Muscle of leg (tissue), 3 donors: ENCODE measurements at regions not wholly inside any gene's neighbourhood (a gene's known extent, or its start where the extent isn't known, plus 50 kb on each side); places are given as distances from the start of the nearest gene placed in this dataset.

Experiments
- DNase-seq: peaks from one replicate; pipeline ENCODE4 v3.0.0; 2013
- H3K27ac ChIP-seq: one replicate; pipeline ENCODE4 v1.5.1; 2013; ENCODE audit warnings: mild to moderate bottlenecking, low read length, control low read depth
- H3K27me3 ChIP-seq: one replicate; pipeline ENCODE4 v1.6.1; 2013; ENCODE audit warnings: low read length; ENCODE audit not compliant: control insufficient read depth, insufficient read depth
- H3K36me3 ChIP-seq: one replicate; pipeline ENCODE4 v1.6.1; 2013; ENCODE audit warnings: low read length; ENCODE audit not compliant: control insufficient read depth, insufficient read depth
- H3K4me1 ChIP-seq: one replicate; pipeline ENCODE4 v1.6.1; 2013; ENCODE audit warnings: low read length; ENCODE audit not compliant: control insufficient read depth, insufficient read depth
- H3K4me3 ChIP-seq: one replicate; pipeline ENCODE4 v1.5.1; 2013; ENCODE audit warnings: low read length, control low read depth
- H3K9me3 ChIP-seq: replicated peaks from 2 replicates; pipeline ENCODE4 v1.6.1; 2013; ENCODE audit warnings: low read depth, low read length; ENCODE audit not compliant: control insufficient read depth
- WGBS: methylation state at CpG from one replicate; pipeline ENCODE4 v1.1.5; 2013; ENCODE audit warnings: missing lambda C conversion rate; ENCODE audit not compliant: insufficient coverage; 5-methylcytosine and 5-hydroxymethylcytosine counted together

DNA sequence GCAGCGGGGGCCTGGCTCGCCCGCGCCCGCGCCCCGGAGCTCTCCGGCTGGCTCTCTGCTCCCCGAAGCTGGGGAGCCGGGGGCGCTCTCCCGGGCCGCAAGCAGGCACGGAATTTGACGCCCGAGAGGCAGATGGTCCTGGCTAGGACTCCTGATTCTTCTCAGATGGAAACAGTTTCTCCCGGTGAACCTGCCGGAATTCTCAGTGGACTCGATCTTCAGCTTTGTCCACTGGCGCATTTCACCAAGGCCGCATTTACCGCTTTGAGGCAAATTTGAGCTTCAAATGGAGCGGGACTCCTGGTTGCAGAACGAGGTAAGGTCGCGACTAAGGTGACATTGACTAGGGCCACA lies 305.7 kb upstream of the KCNN2 start:
- peak overlapping the region; percentile 44 for H3K27ac ChIP-seq
- no peaks in the 10 kb centered on the region for H3K36me3 ChIP-seq
- peaks cover 27% of the 10 kb centered on the region for H3K4me1 ChIP-seq
- WGBS, result 4% methylated on average over 22 of the region's 26 CpGs
- DNase-seq, result peak; percentile 13
- no peaks in the 10 kb centered on the region for H3K9me3 ChIP-seq
- peak overlapping the region; percentile 48 for H3K4me3 ChIP-seq
- peaks cover 17% of the 10 kb centered on the region for H3K27me3 ChIP-seq

DNA sequence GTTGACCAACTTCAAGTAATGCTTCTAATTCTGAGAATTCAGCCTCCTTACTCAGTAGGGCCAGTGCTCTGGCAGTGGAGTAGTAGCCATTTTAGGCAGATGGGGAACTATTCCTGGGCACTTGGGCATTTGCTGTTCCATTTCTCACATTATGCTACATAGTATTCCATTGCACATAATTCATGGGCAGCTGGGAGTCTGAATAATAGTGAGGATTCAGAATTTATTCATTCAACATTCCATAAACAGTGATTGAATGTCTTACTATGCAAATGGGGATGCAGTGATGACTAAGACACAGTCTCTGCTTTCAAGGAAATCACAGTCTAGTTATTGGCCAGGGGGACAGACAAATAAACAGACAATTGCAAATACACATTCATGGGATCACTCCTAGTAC lies 301.0 kb upstream of the KCNN2 start:
- no peaks in the 10 kb centered on the region for H3K9me3 ChIP-seq
- peaks cover 10% of the 10 kb centered on the region for H3K27me3 ChIP-seq
- H3K4me3 ChIP-seq, result no peak overlapping the region
- peaks cover 13% of the 10 kb centered on the region for H3K4me1 ChIP-seq
- H3K27ac ChIP-seq, result no peak overlapping the region
- no peak for DNase-seq
- H3K36me3 ChIP-seq, result no peaks in the 10 kb centered on the region

DNA sequence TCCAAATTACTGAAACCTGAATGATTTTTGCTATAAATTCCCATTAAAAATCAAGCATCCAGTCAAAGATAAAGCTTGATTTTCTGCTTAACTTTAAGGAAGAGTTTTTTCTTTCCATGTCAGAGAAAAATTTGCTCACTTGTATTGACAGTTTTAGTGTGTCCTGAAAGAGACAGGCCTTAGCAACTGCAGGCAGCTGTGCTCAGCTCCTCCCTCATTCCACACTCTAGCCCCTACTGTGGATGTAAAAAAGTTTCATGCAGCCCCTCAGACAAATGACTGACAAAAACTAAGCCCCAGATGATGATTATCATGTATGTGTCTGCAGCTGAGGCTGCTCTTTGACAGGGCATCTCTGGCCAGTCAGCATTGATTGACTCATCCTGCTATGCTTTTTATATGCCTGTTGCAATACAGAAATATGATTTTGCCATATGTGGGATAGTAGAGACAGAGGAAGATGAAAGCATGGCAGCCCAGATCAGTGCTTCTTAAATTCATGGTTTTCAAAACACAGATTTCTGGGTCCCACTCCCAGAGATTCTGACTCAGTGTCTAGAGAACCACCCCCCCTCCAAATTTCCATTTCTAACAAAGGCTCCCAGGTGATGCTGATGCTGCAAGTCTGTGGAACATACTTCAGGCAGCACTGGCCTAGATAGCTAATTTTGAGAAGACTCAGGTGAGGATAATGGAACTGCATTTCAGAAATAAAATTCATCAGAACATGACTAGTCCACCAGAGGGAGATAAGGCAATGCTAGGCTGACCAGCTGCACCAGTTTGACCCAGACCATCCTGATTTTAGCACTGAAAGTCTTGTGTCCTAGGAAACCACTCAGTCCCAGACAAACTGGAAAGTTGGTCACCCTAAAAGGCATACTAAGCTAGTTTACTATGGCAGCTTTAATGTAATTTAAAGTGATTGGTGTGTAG lies 298.7 kb upstream of the KCNN2 start:
- H3K4me1 ChIP-seq, result peaks cover 6% of the 10 kb centered on the region
- peak; percentile 10 for DNase-seq
- no peaks in the 10 kb centered on the region for H3K27me3 ChIP-seq
- no peak overlapping the region for H3K4me3 ChIP-seq
- no peak overlapping the region for H3K27ac ChIP-seq
- no peaks in the 10 kb centered on the region for H3K9me3 ChIP-seq
- no peaks in the 10 kb centered on the region for H3K36me3 ChIP-seq

DNA sequence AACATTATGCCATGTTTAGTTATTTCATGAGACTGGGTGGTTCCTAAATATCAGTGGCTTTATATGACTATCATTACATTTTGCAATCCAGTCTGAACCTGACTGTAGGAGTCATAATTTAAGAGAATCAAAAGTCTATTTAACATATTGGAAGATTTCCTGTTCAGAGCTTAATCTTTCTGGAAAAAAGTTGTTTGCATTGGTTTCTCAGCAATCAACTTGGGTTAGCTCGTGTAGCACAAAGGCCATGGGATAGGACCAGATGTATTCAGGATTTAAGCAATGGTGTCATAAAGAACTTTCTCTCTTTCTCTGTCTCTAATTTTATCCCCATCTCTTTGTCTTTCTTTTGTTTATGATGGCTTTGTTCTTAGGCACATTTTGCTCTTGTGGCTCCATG lies 296.0 kb upstream of the KCNN2 start:
- no peak overlapping the region for H3K27ac ChIP-seq
- no peak for DNase-seq
- no CpG with 5 or more reads among the region's 1 CpG for WGBS
- no peaks in the 10 kb centered on the region for H3K36me3 ChIP-seq
- H3K9me3 ChIP-seq, result no peaks in the 10 kb centered on the region
- H3K4me1 ChIP-seq, result peaks cover 6% of the 10 kb centered on the region
- H3K27me3 ChIP-seq, result no peaks in the 10 kb centered on the region
- H3K4me3 ChIP-seq, result no peak overlapping the region

DNA sequence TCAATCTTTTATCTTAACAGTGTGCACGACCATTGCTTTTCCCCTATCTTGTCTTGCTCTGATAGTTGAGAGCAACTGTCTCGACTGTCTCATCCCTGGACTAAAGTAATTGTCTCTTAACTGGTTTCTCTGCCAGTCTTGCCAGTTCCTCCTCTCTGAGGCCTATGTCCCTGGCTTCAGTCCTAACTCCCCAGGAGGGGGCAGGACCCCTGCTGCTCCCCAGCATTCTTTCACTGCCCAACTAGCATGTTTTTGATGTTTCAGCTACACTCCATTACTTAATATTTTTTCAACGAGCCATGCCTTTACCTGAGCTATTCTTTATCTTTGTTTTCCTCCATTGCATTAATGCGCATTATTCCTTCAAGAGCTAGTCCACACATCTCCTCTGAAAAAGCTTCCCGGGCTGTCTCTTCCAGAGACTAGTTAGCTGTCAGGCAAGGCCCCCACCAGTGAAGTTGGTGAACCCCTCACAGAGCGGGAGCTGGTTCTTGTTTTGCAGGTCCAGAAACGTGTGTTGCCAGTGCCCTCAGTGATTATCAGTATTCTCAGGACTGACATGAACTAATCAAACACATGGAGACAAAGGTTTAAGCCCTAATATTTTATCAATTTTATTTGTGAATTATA lies 291.7 kb upstream of the KCNN2 start:
- Histone ChIP-seq H3K4me3 (no peak overlapping the region), H3K36me3 (no peaks in the 10 kb centered on the region), H3K9me3 (no peaks in the 10 kb centered on the region), H3K27ac (no peak overlapping the region), H3K4me1 (no peaks in the 10 kb centered on the region), H3K27me3 (no peaks in the 10 kb centered on the region)
- no peak for DNase-seq
- 82% methylated on average over 5 of the region's 7 CpGs for WGBS

DNA sequence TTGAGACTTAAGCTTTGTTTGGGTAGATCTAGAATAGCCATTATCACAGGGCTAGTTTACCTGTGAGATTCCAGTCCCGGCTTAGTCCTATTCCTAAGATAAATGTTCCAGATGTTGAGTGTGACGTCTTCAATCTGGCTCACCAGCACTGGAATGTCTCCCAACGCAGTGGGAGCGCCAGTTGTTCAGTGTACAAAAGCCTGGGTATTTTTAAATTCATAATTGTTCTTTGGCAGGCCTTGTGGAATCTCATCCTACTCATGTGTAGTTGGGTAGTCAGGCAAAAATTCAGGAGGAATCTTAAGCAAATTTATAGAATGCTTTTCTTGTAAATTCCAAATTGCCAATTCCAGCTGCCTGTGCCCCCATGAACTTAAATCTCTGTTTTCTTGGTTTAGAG lies 272.6 kb upstream of the KCNN2 start:
- no peak overlapping the region for H3K4me3 ChIP-seq
- no peaks in the 10 kb centered on the region for H3K27me3 ChIP-seq
- H3K4me1 ChIP-seq, result no peaks in the 10 kb centered on the region
- 51% methylated on average over 3 of the region's 4 CpGs for WGBS
- H3K27ac ChIP-seq, result no peak overlapping the region
- peaks cover 15% of the 10 kb centered on the region for H3K9me3 ChIP-seq
- peak; percentile 54 for DNase-seq
- no peaks in the 10 kb centered on the region for H3K36me3 ChIP-seq

DNA sequence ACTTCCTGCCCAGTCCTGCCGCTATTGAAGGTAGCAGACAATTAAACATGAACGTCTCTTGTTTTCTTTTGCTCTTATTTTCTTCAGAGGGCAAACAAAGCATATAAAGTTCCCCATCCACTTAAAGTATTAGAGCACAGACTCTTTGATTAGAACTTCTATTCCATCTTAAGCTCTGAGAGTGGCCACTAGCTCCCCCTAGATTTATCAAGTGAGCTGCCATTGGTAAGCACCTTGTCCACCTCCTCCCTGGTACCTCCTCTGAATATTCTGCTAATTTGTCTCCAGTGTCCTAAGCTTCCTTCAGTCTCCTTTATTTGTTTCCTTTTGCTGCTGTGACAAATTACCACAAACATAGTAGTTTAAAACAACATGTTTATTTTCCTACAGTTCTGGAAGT lies 264.3 kb upstream of the KCNN2 start:
- H3K4me3 ChIP-seq, result no peak overlapping the region
- H3K27me3 ChIP-seq, result no peaks in the 10 kb centered on the region
- H3K27ac ChIP-seq, result no peak overlapping the region
- H3K4me1 ChIP-seq, result no peaks in the 10 kb centered on the region
- WGBS, result 71% methylated on average over 2 of the region's 2 CpGs
- H3K36me3 ChIP-seq, result no peaks in the 10 kb centered on the region
- no peak for DNase-seq
- H3K9me3 ChIP-seq, result peaks cover 2% of the 10 kb centered on the region

DNA sequence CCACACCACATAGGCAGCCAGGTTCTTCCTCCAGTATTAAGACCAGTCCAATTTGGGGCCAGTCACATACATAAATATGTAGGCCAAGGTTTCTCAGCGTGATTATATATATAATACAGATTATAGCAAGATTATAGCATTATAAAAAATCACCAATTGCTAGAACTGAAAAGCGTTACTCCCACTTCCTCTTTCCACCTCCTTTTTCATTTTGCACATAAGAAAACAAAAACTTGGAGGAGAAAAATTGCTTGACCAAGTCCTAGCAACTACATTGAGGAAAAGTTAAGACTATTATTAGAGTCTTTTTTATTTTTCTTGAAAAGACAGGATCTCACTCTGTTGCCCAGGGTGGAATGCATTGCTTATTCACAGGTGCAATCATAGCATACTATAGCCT lies 262.7 kb upstream of the KCNN2 start:
- whole genome bisulfite sequencing, result no CpG with 5 or more reads among the region's 2 CpGs
- no peaks in the 10 kb centered on the region for H3K4me1 ChIP-seq
- no peaks in the 10 kb centered on the region for H3K36me3 ChIP-seq

DNA sequence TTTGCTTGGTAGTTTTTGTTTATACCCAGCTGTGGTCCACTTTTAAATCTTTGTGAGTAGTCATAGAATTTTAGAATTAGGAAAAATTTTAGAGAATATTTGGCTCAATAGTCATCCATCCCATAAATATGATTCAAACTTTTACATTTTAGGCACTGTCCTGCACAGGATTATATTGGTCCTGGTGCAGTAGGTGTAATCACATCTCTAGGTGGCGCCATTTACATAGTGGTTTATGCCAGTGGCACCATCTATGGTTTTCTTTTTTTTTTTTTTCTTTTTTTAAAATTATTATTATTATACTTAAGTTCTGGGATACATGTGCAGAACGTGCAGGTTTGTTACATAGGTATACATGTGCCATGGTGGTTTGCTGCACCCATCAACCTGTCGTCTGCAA lies 260.7 kb upstream of the KCNN2 start:
- DNase-seq, result peak; percentile 25
- no CpG with 5 or more reads among the region's 3 CpGs for WGBS
- Histone ChIP-seq H3K4me1 (no peaks in the 10 kb centered on the region), H3K27me3 (no peaks in the 10 kb centered on the region), H3K27ac (no peak overlapping the region), H3K9me3 (no peaks in the 10 kb centered on the region), H3K36me3 (no peaks in the 10 kb centered on the region), H3K4me3 (no peak overlapping the region)

More for the DNA sequence above, 262.7 kb upstream of the KCNN2 start:
- Histone ChIP-seq H3K4me3 (no peak overlapping the region), H3K27ac (no peak overlapping the region), H3K9me3 (no peaks in the 10 kb centered on the region), H3K27me3 (no peaks in the 10 kb centered on the region)
- no peak for DNase-seq

DNA sequence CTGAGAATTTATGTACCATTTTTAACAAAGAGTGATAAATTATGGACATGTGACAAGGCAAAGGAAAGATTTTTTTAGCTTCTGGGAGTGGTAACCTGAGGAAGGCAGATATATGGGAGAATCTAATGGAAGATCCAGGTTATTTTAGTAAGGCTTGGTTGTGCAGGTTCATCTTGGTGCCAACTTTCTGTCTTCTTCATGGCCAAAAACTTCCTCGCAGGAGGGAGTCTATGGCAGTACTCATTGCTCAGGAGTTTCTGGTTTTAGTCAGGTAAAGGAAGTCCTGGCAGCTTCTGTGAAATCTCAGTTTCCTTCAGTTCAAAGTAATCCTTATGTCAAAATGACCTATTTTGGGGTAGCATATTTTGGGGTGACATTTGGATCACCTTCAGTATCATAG lies 248.3 kb upstream of the KCNN2 start:
- Histone ChIP-seq H3K27ac (no peak overlapping the region), H3K4me1 (no peaks in the 10 kb centered on the region), H3K9me3 (no peaks in the 10 kb centered on the region), H3K36me3 (no peaks in the 10 kb centered on the region), H3K27me3 (no peaks in the 10 kb centered on the region), H3K4me3 (no peak overlapping the region)
- no peak for DNase-seq
- 83% methylated on average over 1 of the region's 1 CpG for WGBS
